ENCODE measurements at regions not wholly inside any gene's neighbourhood (a gene's known extent, or its start where the extent isn't known, plus 50 kb on each side); places are given as distances from the start of the nearest gene placed in this dataset.

- TF ChIP-seq CTCF (IDR thresholded peaks at IDR 0.05; ENCODE audit: insufficient read depth, low read length, poor library complexity, severe bottlenecking) (no peak), EZH2phosphoT487 (conservative IDR thresholded peaks at IDR 0.05; ENCODE audit: low read length) (no peak)
Measured at GRCh38 chr12:126114441-126114840, 1049.2 kb downstream of the AACS start.
